DND-41 (cell line): ENCODE measurements at regions not wholly inside any gene's neighbourhood (a gene's known extent, or its start where the extent isn't known, plus 50 kb on each side); places are given as distances from the start of the nearest gene placed in this dataset.

Experiments used
- CTCF ChIP-seq: IDR thresholded peaks from 2 replicates; pipeline ENCODE4 v1.5.1; 2012; ENCODE audit warnings: borderline replicate concordance, low read length, moderate library complexity, mild to moderate bottlenecking; ENCODE audit not compliant: poor library complexity, severe bottlenecking; ENCODE audit errors: extremely low read depth
- EZH2 ChIP-seq: IDR thresholded peaks from 3 replicates; pipeline ENCODE4 v1.6.1; 2012; ENCODE audit warnings: borderline replicate concordance, low read depth, mild to moderate bottlenecking, moderate library complexity, low read length, inconsistent platforms; ENCODE audit not compliant: severe bottlenecking

DNA sequence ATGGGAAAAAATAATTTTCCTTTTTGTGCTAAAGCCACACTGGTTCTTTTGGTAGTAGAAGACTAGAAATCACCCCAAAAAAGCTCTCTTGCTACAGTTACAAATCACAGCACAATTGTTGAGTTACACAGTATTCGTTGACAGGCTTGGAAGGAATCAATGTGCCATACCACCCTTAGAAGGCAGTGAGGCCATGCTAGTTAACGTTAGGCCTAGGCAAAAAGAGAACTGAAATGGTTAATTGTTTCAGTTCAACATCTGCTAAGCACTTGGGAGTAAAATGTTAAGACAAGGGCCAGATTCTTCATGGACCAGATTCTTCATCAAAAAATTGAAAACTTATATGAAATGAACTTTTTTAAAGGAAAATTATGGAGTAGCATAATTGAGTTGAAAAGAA lies 626.2 kb downstream of the UTRN start:
- TF ChIP-seq CTCF (no peak), EZH2 (no peak)
